ENCODE measurements at regions not wholly inside any gene's neighbourhood (a gene's known extent, or its start where the extent isn't known, plus 50 kb on each side); places are given as distances from the start of the nearest gene placed in this dataset.
"Not testable (repeated sequence)": the region's sequence is repeated elsewhere in the genome, so short reads cannot be mapped to it uniquely, and the experiment has no call there.

DNA sequence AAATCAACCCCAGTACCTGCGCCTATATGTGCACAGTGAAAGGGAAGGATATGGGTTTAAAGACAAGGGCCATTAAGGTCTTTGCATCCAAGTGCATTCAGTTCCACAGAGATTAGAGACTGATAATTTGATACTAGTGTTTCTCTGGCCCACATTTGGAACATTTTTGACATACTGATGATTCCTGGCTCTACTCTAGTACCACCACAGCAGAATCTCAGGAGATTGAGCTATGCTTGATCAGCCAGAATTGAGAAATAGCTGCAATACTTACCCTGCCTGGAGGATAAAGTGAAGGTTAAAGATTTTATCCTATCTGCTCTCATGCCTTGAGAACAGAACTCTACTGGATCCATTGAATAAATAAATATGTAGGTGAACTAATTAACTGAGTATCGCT lies 1267.8 kb downstream of the SUCLG1 start:
- TF ChIP-seq, protein P1, sequence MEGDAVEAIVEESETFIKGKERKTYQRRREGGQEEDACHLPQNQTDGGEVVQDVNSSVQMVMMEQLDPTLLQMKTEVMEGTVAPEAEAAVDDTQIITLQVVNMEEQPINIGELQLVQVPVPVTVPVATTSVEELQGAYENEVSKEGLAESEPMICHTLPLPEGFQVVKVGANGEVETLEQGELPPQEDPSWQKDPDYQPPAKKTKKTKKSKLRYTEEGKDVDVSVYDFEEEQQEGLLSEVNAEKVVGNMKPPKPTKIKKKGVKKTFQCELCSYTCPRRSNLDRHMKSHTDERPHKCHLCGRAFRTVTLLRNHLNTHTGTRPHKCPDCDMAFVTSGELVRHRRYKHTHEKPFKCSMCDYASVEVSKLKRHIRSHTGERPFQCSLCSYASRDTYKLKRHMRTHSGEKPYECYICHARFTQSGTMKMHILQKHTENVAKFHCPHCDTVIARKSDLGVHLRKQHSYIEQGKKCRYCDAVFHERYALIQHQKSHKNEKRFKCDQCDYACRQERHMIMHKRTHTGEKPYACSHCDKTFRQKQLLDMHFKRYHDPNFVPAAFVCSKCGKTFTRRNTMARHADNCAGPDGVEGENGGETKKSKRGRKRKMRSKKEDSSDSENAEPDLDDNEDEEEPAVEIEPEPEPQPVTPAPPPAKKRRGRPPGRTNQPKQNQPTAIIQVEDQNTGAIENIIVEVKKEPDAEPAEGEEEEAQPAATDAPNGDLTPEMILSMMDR (conservative IDR thresholded peaks at IDR 0.05; ENCODE audit: low read length) = no peak
- no peak for TF ChIP-seq EZH2phosphoT487 (IDR thresholded peaks at IDR 0.05; ENCODE audit: borderline replicate concordance)
- Histone ChIP-seq H3K4me3 (ENCODE audit: low read length, poor library complexity, severe bottlenecking) (no peak overlapping the region), H3K9me2 (replicated peaks; ENCODE audit: low read depth, low read length) (no peaks in the 10 kb centered on the region), H3F3A (ENCODE audit: low read depth) (no peaks in the 10 kb centered on the region), H3K9ac (ENCODE audit: low read depth, low read length, poor library complexity, severe bottlenecking) (no peak overlapping the region), H3K27me3 (ENCODE audit: insufficient read depth, low read length, poor library complexity, severe bottlenecking) (no peaks in the 10 kb centered on the region), H3K4me1 (ENCODE audit: insufficient read depth, low read length, poor library complexity, severe bottlenecking) (no peaks in the 10 kb centered on the region), H2AFZ (ENCODE audit: low read length) (no peak overlapping the region), H3K9me3 (ENCODE audit: insufficient read depth, low read depth, low read length) (no peaks in the 10 kb centered on the region), H3K36me3 (ENCODE audit: insufficient read depth, low read length) (no peaks in the 10 kb centered on the region), H3K4me2 (ENCODE audit: low read depth, low read length, poor library complexity, severe bottlenecking) (no peak overlapping the region), H4K20me1 (ENCODE audit: insufficient read depth, low read length, poor library complexity, severe bottlenecking) (no peaks in the 10 kb centered on the region), H3K79me2 (ENCODE audit: insufficient read depth, low read length) (no peaks in the 10 kb centered on the region)

DNA sequence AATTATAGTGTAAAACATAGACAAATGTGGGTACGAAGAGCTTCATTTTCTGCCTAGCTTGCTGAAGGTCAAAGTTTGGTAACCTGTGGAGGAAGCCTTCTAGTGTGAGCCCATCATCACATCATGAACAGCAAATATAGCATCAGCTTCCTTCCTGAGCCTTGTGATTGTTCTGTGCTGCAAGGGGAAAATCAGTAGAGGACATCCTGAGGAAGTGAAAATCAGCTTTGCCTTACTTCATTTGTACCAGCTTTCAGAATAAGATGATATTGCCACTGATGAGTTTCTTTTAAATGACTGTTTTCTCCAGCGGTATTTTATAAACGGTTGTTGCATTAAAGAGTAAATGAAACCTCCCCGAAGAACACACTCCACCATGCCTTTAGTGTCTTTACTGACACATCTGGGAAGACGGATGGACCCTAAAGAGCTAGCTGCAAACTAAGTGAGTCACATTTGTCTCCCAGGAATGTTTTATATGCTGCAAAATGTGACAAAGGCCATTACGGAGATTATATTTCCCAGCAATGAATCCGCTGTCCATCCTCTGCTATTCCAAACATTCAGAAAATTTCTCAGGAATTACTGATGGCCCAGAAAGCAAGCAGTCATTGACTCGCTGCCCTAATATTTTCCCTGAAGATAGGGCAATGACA lies 1272.8 kb downstream of the SUCLG1 start:
- TF ChIP-seq, protein P1 (conservative IDR thresholded peaks at IDR 0.05; ENCODE audit: low read length) = no peak
- no peak for TF ChIP-seq EZH2phosphoT487 (IDR thresholded peaks at IDR 0.05; ENCODE audit: borderline replicate concordance)
- no peak overlapping the region for H3K9ac ChIP-seq (ENCODE audit: low read depth, low read length, poor library complexity, severe bottlenecking)
- no peaks in the 10 kb centered on the region for H3K9me3 ChIP-seq (ENCODE audit: insufficient read depth, low read depth, low read length)
- no peaks in the 10 kb centered on the region for H3K4me1 ChIP-seq (ENCODE audit: insufficient read depth, low read length, poor library complexity, severe bottlenecking)
- H3F3A ChIP-seq (ENCODE audit: low read depth) = no peaks in the 10 kb centered on the region
- no peak overlapping the region for H3K4me2 ChIP-seq (ENCODE audit: low read depth, low read length, poor library complexity, severe bottlenecking)
- H4K20me1 ChIP-seq (ENCODE audit: insufficient read depth, low read length, poor library complexity, severe bottlenecking) = no peaks in the 10 kb centered on the region
- no peak overlapping the region for H2AFZ ChIP-seq (ENCODE audit: low read length)
- no peaks in the 10 kb centered on the region for H3K79me2 ChIP-seq (ENCODE audit: insufficient read depth, low read length)
- H3K4me3 ChIP-seq (ENCODE audit: low read length, poor library complexity, severe bottlenecking) = no peak overlapping the region
- H3K9me2 ChIP-seq (replicated peaks; ENCODE audit: low read depth, low read length) = no peaks in the 10 kb centered on the region
- no peaks in the 10 kb centered on the region for H3K27me3 ChIP-seq (ENCODE audit: insufficient read depth, low read length, poor library complexity, severe bottlenecking)
- H3K36me3 ChIP-seq (ENCODE audit: insufficient read depth, low read length) = no peaks in the 10 kb centered on the region

DNA sequence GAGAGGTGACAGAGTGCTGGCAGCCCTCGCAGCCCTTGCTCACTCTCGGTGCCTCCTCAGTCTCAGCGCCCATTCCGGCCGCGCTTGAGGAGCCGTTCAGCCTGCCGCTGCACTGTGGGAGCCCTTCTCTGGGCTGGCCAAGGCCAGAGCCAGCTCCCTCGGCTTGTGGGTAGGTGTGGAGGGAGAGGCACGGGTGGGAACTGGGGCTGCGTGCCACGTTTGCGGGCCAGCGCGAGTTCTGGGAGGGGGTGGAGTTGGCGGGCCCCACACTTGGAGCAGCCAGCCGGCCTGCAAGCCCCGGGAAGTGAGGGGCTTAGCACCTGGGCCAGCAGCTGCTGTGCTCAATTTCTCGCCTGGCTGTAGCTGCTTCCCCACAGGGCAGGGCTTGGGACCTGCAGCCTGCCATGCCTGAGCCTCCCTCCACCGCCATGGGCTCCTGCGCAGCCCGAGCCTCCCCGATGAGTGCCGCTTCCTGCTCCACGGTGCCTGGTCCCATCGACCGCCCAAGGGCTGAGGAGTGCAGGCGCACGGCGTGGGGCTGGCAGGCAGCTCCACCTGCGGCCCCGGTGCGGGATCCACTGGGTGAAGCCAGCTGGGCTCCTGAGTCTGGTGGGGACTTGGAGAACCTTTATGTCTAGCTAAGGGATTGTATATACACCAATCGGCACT lies 1278.1 kb downstream of the SUCLG1 start:
- H3K9ac ChIP-seq (ENCODE audit: low read depth, low read length, poor library complexity, severe bottlenecking); H2AFZ ChIP-seq (ENCODE audit: low read length); H3K27me3 ChIP-seq (ENCODE audit: insufficient read depth, low read length, poor library complexity, severe bottlenecking); H3K79me2 ChIP-seq (ENCODE audit: insufficient read depth, low read length); H3K4me3 ChIP-seq (ENCODE audit: low read length, poor library complexity, severe bottlenecking); H3K9me3 ChIP-seq (ENCODE audit: insufficient read depth, low read depth, low read length); H3K4me2 ChIP-seq (ENCODE audit: low read depth, low read length, poor library complexity, severe bottlenecking); H3F3A ChIP-seq (ENCODE audit: low read depth); H3K36me3 ChIP-seq (ENCODE audit: insufficient read depth, low read length); H3K9me2 ChIP-seq (replicated peaks; ENCODE audit: low read depth, low read length); H4K20me1 ChIP-seq (ENCODE audit: insufficient read depth, low read length, poor library complexity, severe bottlenecking); H3K4me1 ChIP-seq (ENCODE audit: insufficient read depth, low read length, poor library complexity, severe bottlenecking): not testable (repeated sequence)

DNA sequence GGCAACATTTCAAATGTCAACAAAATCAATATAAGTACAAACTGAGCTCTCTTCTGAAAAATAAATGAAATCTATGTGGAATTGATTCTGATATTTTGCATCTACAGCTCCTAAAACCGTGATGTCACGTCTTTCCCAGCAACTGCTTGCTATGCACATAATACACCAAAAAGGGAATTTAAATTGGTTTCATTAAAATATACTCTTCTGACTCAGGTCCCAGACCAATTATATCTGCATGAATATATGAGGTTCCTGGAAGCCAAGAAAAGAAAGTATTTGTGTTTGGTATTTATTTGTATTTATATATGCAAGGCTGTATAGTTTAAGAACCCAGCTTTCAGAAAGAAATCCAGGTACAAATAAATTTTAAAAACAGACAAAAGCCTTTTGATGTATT lies 1282.5 kb downstream of the SUCLG1 start:
- H2AFZ ChIP-seq (ENCODE audit: low read length) = no peak overlapping the region
- no peaks in the 10 kb centered on the region for H4K20me1 ChIP-seq (ENCODE audit: insufficient read depth, low read length, poor library complexity, severe bottlenecking)
- no peaks in the 10 kb centered on the region for H3K36me3 ChIP-seq (ENCODE audit: insufficient read depth, low read length)
- H3K9me2 ChIP-seq (replicated peaks; ENCODE audit: low read depth, low read length) = no peaks in the 10 kb centered on the region
- no peak overlapping the region for H3K9ac ChIP-seq (ENCODE audit: low read depth, low read length, poor library complexity, severe bottlenecking)
- no peaks in the 10 kb centered on the region for H3K4me1 ChIP-seq (ENCODE audit: insufficient read depth, low read length, poor library complexity, severe bottlenecking)
- no peaks in the 10 kb centered on the region for H3K79me2 ChIP-seq (ENCODE audit: insufficient read depth, low read length)
- H3K9me3 ChIP-seq (ENCODE audit: insufficient read depth, low read depth, low read length) = no peaks in the 10 kb centered on the region
- no peaks in the 10 kb centered on the region for H3K27me3 ChIP-seq (ENCODE audit: insufficient read depth, low read length, poor library complexity, severe bottlenecking)
- TF ChIP-seq, protein P1 (conservative IDR thresholded peaks at IDR 0.05; ENCODE audit: low read length) = no peak
- no peak for TF ChIP-seq EZH2phosphoT487 (IDR thresholded peaks at IDR 0.05; ENCODE audit: borderline replicate concordance)
- no peaks in the 10 kb centered on the region for H3F3A ChIP-seq (ENCODE audit: low read depth)
- H3K4me2 ChIP-seq (ENCODE audit: low read depth, low read length, poor library complexity, severe bottlenecking) = no peak overlapping the region
- no peak overlapping the region for H3K4me3 ChIP-seq (ENCODE audit: low read length, poor library complexity, severe bottlenecking)

Measured in Loucy (cell line).